ENCODE measurements at regions not wholly inside any gene's neighbourhood (a gene's known extent, or its start where the extent isn't known, plus 50 kb on each side); places are given as distances from the start of the nearest gene placed in this dataset.

- Histone ChIP-seq H3K36me3 (replicated peaks in 1 of 2; ENCODE audit: insufficient read depth in 1 of 2, low read depth in 2 of 2) (no peaks in the 10 kb centered on the region), H3K4me1 (no peaks in the 10 kb centered on the region), H3K4me3 (no peak overlapping the region), H3K27ac (no peak overlapping the region), H3K9me3 (peaks cover 0 to 4% (median 0%) of the 10 kb centered on the region in 3 donors), H3K27me3 (no peaks in the 10 kb centered on the region)
- ATAC-seq (no peak), DNase-seq (no peak)
- intact Hi-C loops (cut with DNase I): no loop called here
- no peak for TF ChIP-seq CTCF (IDR thresholded peaks at IDR 0.05)
- no peak for TF ChIP-seq POLR2A (IDR thresholded peaks at IDR 0.05)
Measured at GRCh38 chr4:178233906-178234305, 791.7 kb upstream of the AGA start.

- H3K4me1 ChIP-seq: no peaks in the 10 kb centered on the region
- WGBS, 2 donors: 73 to 77% methylated on average over 7 to 9 of the region's 9 CpGs
- intact Hi-C loops (cut with DNase I): no loop called here
- H3K27me3 ChIP-seq: no peaks in the 10 kb centered on the region
- TF ChIP-seq CTCF (IDR thresholded peaks at IDR 0.05): no peak
- TF ChIP-seq POLR2A (IDR thresholded peaks at IDR 0.05): no peak
- H3K36me3 ChIP-seq (replicated peaks in 1 of 2; ENCODE audit: insufficient read depth in 1 of 2, low read depth in 2 of 2): no peaks in the 10 kb centered on the region
- H3K9me3 ChIP-seq: peaks cover 0 to 15% (median 0%) of the 10 kb centered on the region in 3 donors
- ATAC-seq: no peak
- DNase-seq: no peak
- H3K27ac ChIP-seq: no peak overlapping the region
- no peak overlapping the region for H3K4me3 ChIP-seq
Measured at GRCh38 chr4:178240891-178241290, 798.7 kb upstream of the AGA start.

- no peaks in the 10 kb centered on the region for H3K27me3 ChIP-seq
- no peak overlapping the region for H3K27ac ChIP-seq
- intact Hi-C loops (cut with DNase I): no loop called here
- H3K9me3 ChIP-seq: peaks cover 0 to 15% (median 0%) of the 10 kb centered on the region in 3 donors
- 60 to 84% methylated on average over 1 to 2 of the region's 3 CpGs for WGBS, 2 donors
- no peak overlapping the region for H3K4me3 ChIP-seq
- ATAC-seq (no peak), DNase-seq (no peak)
- no peaks in the 10 kb centered on the region for H3K4me1 ChIP-seq
- TF ChIP-seq CTCF (IDR thresholded peaks at IDR 0.05) (no peak), POLR2A (IDR thresholded peaks at IDR 0.05) (no peak)
- no peaks in the 10 kb centered on the region for H3K36me3 ChIP-seq (replicated peaks in 1 of 2; ENCODE audit: insufficient read depth in 1 of 2, low read depth in 2 of 2)
Measured at GRCh38 chr4:178241601-178242118, 799.4 kb upstream of the AGA start.

DNA sequence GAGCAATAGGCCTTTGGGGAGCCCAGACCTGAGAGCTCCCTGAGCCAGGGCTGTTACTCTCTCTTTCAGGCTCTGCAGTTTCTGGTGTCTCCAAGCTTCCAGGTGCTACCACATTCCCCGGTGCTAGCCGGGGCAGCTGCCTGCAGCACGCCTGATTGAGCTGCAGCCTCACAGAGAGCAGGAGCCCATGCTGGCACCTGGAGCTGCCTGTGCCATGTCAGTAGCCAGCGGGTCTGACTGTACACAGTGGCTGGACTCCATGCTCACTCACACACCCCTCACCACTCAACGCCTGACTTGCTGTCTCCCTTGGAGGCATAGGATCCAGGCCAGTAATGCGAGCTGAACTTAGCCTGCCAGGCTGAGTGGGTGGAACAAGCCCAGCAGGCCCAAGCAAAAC, 800.4 kb upstream of the AGA start:
- H3K9me3 ChIP-seq: peaks cover 0 to 15% (median 0%) of the 10 kb centered on the region in 3 donors
- H3K4me3 ChIP-seq: no peak overlapping the region
- ATAC-seq (no peak), DNase-seq (no peak)
- WGBS, 2 donors: 82 to 85% methylated on average over 6 of the region's 6 CpGs
- intact Hi-C loops (cut with DNase I): no loop called here
- H3K36me3 ChIP-seq (replicated peaks in 1 of 2; ENCODE audit: insufficient read depth in 1 of 2, low read depth in 2 of 2): no peaks in the 10 kb centered on the region
- TF ChIP-seq POLR2A (IDR thresholded peaks at IDR 0.05) (no peak), CTCF (IDR thresholded peaks at IDR 0.05) (no peak)
- no peak overlapping the region for H3K27ac ChIP-seq
- no peaks in the 10 kb centered on the region for H3K4me1 ChIP-seq
- no peaks in the 10 kb centered on the region for H3K27me3 ChIP-seq

DNA sequence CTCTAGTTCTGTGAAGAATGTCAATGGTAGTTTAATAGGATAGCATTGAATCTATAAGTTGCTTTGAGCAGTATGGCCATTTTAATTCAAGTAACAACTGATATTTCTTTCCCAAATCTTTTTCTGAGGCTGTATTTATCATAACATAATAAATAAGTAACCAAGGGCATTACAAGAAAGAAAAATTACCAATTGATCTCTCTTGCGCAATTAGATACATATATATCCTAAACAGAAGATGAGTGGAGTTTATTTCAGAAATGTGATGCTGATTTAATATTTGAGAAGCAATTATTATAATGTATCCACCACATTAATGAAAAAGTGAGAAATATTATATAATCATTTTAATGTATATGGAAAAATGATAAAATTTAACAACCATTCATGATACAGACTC, 802.5 kb upstream of the AGA start:
- Histone ChIP-seq H3K4me1 (no peaks in the 10 kb centered on the region), H3K9me3 (peaks cover 0 to 15% (median 0%) of the 10 kb centered on the region in 3 donors), H3K27ac (no peak overlapping the region), H3K36me3 (replicated peaks in 1 of 2; ENCODE audit: insufficient read depth in 1 of 2, low read depth in 2 of 2) (no peaks in the 10 kb centered on the region), H3K4me3 (no peak overlapping the region), H3K27me3 (no peaks in the 10 kb centered on the region)
- intact Hi-C loops (cut with DNase I): no loop called here
- TF ChIP-seq CTCF (IDR thresholded peaks at IDR 0.05) (no peak), POLR2A (IDR thresholded peaks at IDR 0.05) (no peak)
- WGBS, 2 donors: 97 to 100% methylated on average over 1 of the region's 1 CpG
- ATAC-seq (no peak), DNase-seq (no peak)
